GM19372 (cell line): ENCODE measurements at regions not wholly inside any gene's neighbourhood (a gene's known extent, or its start where the extent isn't known, plus 50 kb on each side); places are given as distances from the start of the nearest gene placed in this dataset.

Source experiments
- ATAC-seq: cut with Tn5 transposase; IDR thresholded peaks from one replicate; pipeline ENCODE4 v1.9.1; 2021; ENCODE audit warnings: mild to moderate bottlenecking, low read depth, moderate library complexity; ENCODE audit not compliant: unreplicated experiment

DNA sequence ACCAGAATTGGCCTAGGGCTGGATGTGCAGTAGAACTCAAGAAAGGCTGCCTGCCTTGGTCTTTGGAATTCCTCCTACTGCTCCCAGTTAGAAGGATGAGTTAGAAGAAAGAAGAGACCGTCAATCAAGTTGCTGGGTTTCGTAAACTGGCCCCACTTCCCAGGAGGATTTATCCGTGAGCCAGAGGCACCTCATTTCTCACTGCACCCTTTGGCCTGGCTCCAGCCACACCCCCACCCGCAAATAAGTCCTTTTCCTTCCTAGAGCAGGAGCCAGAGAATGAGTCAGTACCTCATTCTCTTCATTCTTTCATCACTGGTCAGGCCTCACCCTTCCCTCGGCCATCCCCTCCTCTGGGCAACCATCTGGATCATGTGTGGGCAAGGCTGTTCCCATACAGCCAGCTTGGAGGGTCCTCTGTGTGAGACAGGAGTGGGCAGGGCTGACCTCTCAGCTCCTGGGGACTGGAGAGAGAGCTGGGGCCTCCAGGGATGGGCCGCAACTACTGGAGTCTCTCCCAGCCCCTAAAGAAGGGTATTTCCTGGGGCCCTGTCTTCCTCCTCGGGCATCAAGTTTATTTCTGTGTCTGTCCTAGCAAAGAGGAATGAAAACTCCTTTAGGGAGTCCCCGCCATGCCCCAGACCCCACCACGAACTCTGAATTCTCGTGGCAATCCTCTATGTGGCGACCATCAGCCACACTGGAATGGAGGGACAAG is 87.2 kb upstream of the DUSP5 start:
- no peak for ATAC-seq

DNA sequence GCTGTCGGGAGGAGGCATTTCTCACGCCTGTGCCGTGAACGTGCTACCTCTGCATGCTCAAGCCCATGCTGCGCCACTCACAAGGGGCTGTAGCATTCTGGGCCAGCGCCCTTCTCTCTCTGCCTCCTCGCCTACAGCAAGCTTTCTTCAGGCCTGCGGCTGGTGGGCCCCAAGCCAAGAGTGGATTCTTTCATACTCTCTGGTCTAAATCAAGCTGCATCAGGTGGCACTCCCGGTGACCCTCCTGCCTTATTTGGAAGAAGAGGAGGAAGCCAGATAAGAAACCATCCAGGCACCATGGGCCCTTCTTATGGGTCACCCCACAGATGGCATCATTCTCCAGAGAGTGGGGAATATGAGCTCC is 86.7 kb upstream of the DUSP5 start:
- no peak for ATAC-seq

DNA sequence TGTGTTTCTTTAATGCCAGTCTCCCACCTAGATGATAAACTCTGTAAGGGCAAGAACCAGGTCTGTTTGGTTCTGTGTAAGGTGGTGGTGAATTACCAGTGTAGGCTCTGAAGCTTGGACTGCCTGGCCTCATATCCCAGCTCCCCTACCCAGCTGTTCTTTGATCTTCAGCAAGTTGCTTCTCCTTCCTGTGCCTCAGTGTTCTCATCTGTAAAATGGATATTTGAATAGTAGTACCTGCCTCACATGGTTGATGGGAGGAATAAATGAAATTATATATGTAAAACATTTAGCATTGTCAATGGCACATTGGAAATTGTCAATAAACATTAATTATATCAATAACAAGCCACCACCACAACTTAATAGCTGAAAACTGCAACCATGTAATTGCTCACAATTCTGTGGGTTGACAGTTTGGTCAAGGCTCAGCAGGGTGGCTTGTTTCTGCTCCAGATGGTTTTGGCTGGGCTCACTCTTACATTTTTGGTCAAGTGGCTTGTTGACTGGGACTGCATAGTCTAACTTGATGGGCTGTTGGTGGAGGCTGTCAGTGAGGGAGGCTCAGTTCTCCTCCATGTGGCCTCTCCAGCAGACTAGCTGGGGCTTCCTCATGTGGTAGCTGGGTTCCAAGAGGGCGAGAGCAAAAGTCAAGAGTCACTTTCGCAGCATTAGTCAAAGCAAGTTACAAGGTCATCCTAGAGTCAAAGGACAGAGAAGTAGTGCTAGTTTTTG is 84.5 kb upstream of the DUSP5 start:
- ATAC-seq, result no peak

DNA sequence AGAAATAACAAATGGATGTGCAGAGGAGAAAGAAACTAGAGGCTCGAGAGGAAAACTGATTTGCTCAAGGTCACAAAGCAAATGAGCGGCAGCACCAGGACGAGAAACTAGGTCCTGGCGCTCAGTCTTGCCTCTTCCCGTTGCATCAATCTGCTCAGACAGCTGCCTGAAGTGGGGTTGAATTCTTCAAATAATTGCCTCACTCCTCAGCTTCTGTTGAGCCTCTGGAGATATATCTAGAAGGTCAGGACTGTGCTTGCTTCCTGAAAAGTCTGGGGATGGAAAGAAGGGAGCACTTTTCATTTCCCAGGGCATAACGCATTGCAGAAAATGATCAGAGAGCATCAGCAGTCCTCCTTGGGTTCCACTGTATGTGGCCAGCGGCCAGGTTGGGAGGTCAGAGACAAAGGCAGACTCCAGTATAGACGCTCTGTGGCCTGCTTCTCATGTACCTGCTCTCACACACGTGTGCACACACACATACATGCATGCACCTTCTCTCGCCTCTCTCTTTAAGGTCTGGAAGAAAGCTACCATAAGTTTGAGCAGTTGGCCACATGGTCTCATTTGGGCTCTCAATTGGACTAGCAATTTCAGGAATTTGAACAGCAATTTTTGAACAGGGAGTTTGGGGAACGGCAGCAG is 83.7 kb upstream of the DUSP5 start:
- peak; percentile 5 for ATAC-seq

DNA sequence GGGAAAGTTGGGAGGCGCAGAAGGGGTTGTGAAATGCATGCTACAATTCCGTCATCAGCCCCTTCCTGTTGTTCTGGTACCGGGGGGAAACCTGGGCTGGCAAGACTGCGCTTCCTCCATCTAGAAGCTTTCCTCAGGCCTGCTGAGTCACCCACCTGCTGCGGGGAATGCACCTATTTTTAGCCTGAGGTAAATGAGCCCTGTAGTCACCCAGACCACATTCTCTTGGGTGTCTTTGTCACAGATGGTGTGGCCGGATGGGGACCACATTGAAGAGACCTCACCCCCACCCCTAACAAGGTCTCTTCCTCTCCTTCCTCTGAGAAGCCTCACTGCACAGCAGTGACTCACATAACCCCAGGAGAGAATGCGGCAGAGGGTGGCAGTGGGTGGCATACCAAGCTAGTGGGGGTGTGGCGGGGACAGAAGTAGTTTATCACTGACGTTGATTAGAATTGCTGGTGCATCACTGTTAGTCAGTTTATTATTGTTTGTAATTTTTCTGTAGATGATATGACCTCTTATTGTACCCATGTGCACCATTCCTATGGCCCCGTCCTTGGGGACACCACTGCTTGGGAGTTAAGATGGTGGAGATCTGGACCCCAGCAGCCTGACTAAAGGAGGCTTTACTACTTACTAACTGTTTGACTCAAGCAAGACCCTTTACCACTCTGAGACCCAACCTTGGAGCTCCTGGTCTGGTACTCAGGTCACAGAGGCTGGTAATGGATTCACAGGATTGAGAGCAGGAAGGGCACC is 83.0 kb upstream of the DUSP5 start:
- ATAC-seq, result peak; percentile 75

DNA sequence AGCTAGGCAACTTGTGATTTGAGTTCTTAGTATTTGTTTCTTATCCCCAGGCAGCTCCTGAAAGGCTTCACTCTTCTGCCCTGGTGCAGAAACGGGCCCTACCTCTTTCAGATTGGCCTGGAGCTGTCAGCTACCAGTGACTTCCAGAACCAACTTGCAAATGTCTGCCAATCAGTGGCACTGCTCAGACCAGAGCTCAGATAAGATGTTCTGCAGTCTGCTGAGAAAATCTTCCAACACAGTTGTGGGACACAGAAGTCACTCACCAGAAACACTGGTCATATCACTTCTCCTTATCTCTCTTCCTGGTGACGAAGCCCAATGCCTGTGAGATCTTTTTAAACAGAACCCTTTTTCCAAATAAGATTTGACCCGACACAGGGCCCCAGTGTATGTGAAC is 81.9 kb upstream of the DUSP5 start:
- no peak for ATAC-seq

DNA sequence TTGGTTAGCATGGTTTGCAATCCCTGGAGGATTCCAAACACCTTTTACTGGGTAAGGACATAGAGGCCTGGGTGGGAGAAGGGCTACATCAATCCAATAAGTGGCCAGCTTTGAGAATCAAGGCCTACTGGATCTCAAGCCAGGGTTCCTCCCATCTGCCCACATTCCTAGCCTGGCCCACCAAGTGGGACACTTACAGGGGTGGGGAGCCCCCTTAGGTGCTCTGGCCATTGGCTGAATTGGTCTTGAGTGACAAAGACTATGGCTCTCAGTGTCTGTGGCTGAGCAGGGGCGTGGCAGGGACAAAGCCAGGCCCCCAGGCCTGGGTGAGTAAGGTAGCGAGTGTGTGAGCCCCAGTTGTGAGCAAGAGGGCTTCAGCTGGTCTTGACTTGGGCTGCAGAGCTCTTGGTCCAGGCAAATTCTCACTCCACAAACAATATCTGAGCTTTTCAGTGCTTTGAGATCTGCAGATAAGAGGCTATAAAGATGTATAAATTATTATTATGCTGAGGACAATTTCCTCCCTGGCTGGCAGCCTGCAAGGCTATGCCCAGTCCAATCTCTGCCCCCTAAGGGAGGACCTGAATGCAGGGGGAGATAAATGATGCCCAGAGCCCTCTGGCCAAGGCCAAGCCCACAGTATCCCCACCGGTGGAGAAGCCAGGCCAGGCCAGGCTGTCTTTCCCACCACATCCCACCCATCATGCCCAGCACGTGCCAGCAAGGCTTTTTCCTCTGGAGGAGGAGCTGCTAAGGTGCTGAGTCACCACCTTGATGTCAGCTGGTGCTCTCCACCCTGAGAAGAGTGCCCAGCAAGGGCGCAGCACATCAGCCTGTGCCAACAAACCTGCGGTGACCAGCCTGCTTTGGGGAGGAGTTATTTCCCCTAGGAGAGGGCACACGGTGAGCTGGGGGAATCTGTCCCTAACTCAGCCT is 80.7 kb upstream of the DUSP5 start:
- ATAC-seq, result no peak

DNA sequence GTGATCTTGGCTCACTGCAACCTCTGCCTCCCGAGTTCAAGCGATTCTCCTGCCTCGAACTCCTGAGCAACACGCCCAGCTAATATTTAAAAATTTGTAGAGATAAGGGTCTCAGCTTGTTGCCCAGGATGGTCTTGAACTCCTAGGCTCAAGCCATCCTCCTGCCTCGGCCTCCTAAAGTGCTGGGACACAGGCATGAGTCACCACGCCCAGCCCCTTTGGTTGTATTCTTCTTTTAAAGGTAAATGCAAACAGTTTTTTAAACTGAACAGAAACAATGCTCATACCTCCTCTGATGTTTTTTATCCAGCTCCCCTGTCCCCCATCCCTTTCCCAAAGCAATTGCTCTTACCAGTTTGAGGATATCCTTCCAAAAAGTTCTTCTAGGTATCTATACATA is 79.5 kb upstream of the DUSP5 start:
- ATAC-seq, result no peak

DNA sequence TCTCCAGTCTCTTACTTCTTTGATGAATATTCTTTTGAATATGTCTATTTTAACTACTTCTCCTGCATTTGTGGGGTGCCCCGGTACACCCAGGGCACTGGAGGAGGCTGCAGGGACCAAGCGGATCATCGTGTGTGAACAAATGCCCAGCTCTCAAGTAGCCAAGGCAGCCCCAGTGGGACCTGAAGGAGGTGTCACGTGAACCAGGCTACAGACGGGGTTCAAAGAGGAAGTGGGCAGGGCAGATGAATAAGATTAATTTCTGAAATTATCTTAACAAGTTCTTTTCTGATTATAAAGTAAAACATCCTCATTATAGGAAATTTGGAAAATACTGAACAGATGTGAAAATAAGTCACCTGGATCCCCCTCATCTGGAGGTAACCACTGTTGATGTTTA is 78.4 kb upstream of the DUSP5 start:
- no peak for ATAC-seq

DNA sequence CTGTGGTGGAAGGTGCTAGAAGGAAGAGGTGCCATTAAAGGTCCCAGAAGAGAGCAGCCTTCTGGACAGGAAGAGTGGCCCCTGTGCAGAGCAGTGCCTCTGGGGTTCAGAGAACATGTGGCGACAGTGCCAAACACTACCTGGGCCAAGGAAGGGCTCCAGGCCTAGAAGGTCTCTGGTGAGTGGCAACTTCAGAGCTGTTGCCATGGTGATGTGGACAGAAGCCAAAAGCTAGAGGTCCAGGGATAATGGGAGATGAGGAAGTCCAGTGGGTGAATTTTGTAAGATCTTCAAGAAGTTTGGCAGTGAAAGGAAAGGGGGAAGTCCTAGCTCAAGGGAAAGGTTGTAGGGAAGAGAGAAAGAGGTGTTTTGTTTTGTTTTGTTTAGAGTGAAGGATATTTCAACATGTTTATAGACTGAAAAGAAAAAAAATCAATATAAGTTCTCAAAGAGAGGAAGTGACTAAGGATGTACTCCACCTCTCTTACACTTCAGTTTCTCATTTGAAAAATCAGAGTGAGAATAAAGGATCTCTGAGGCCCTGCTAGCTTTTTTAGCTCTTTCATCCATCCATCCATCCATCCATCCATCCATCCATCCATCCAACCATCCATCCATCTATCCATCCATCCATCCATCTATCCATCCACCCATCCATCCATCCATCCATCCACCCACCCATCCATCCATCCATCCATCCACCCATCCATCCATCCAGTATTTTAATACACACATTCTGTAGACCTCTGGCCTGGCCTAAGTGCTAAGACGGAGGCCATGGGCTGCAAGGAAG is 77.1 kb upstream of the DUSP5 start:
- ATAC-seq, result no peak

DNA sequence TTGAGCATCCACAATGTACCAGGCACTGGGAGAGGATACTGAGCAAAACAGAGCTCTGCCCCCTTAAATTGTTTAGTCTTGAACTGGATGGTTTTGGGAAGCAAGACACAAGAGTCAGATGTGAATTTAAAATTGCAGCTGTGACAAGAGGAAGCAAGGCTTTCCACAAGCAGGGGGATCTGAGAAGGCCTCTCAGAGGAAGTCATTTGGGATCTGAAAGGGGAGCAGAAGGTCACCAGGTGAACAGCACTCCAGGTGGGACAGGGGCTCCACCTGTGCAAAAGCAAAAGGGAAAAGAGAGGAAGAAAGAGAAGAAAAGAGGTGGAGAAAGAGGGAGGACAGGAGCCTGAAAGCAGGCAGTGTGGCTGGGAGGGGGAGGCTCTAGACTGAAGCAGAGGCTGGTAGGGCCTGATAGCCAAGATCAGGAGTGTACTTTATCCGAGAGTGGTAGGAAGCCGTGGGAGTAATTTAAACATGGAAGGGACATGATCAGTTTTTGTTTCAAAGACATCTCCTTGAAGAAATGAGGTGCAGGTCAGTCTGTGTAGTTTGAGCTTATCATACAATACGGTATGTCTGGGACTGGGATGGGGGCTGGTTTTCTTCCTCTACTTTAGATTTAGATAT is 76.1 kb upstream of the DUSP5 start:
- ATAC-seq, result no peak

DNA sequence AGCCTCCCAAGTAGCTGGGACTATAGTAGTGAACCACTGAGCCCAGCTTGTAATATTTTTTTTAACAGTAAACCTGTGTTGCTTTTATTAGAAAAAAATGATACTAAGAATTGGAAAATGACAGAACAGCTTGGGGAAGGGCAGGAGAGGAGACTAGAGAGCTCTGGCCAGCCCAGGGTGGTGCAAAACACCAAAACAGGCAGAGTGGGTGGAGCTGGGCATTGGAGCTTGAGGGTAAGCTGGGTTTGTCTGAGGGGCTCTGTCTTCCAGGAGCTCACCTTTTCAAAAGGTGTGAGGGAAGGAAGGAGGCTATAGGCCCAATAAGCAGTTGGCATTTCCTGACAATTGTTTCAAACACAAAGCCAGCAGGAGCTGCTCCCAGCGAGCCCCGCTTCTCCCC is 75.2 kb upstream of the DUSP5 start:
- ATAC-seq, result no peak

DNA sequence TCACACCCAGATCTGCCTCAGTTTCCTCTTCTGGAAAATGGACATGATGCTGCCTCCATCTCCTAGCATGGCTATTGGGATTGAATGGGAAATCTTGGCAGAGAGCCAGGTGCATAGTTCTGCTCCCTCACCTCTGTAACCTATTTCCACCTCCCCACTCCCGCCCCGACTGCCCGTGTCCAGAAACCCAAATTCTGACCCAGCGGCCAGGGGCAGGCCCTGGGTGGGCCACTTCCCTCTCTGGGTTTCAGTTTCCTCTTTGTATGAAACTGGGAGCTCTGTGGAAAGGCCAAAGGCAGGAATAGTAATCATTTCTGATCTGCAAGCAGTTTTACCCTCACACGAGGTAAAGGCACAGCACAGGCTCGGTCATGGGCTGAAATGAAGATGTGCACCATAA is 74.1 kb upstream of the DUSP5 start:
- ATAC-seq, result no peak

DNA sequence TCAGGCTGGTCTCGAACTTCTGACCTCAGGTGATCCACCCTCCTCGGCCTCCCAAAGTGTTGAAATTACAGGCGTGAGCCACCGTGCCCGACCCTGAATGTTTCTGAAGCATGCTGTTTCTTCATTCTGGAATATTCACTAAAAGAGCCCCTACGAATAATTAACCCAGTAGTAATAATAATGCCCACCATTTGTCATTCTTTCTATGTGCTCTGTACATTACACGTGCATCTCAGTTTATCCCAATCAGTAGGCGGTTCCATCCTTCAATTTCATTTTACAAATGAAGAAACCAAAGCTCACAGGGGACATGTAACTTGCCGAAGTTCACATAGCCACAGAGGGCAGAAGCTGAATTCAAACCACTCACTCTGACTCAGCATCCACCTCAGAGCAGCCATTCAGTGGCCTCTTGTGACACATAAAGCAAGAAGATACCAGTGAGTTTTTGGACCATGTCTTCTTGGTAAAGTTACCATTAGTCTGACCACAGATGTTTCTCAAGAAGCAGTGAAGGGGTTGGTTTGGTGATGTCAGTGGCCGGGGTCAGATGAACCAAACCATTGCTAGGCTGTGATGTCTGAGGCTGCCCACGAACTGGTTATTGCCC is 71.9 kb upstream of the DUSP5 start:
- peak; percentile 76 for ATAC-seq

DNA sequence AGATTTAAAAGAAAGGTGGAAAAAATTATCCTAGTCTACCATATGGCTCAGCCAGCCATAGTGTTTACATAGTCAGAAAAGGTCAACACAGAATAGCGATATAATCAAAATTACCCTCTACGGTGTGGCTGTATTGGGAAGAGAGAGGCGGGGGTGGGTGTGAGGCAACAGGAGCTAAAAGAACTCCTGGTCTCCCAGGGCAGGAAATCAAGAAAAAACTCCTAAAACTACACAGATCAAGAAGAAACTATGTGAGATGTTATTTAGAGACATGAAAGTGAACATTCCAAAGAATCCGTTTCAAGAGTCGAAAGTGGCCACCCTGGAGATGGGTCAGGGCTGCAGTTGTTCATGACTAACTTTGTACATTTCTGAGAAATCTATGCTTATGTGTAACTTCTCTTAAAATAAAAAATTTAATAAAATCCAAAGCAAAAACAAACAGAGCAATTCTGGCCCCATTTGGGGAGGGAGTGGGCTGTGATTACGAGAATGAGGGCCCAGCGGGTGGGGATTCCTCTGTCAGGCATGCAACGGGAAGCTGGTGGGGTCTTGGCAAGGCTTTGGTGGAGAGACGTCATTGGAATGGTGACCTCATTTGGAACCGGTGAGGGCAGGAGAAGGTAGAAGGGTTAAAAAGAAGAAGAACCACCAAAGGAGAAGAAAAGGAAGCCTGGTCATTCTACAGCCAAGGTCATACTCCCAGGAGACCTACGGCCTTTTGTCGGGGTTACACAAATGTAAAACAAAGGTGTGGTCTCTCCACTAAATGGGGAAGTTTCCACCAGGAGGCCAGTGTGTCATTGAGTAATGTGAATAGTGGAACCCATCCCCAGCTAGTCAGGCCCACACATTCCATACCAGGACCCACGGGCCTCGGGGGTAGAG is 71.2 kb upstream of the DUSP5 start:
- no peak for ATAC-seq

DNA sequence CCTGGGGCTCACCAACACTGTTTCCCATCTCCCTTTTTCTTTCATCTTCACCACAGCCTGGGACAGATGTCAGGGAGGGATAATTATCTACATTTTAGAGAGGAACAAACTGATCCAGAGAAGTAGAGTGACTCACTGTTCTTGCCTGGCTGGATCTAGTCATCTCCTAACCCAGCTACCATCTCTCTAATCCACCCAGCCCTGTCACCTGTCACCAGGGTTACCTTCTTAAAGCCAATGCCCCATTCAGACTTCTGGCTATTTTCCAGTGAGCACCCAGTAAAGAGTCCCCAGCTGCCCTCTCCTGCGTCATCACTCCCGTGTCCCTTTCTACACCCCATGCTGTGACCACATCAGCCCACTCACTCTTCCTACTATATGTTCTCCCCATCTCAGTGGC is 68.4 kb upstream of the DUSP5 start:
- ATAC-seq, result no peak
